Renal cortical epithelial cell (primary cell): ENCODE measurements at regions not wholly inside any gene's neighbourhood (a gene's known extent, or its start where the extent isn't known, plus 50 kb on each side); places are given as distances from the start of the nearest gene placed in this dataset.
A peak's percentile ranks its signal among the peaks of the same experiment; 100 is the strongest.

ENCODE experiments used
- DNase-seq: peaks from one replicate; pipeline ENCODE4 v3.0.0-alpha.2; 2011; ENCODE audit warnings: low read depth

- no peak for DNase-seq
Observed at GRCh38 chr5:167453246-167454030, 838.0 kb upstream of the WWC1 start.

GRCh38 chr5:167458412-167458811 lies 833.0 kb upstream of the WWC1 start:
- no peak for DNase-seq

GRCh38 chr5:167460449-167461020 lies 830.9 kb upstream of the WWC1 start:
- no peak for DNase-seq

DNA sequence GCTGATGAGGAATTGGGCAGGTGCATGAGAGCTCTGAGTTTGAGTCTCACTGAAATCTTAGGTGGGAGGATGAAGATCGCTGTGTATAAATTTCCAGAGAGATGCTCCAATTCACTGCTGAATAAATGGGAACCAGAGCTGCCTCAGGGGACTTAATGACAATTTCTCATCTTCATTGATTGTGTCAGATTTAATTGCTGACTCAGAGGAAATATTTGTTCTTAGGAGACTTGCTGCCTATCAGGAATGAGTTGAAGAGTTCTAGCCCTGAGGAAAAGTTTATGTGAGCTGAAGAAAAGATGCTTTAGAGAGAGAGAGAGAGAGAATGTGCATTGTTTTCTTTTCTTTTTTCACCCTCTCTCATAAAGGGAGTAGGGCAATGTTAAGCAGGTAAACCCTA lies 827.5 kb upstream of the WWC1 start:
- no peak for DNase-seq

DNA sequence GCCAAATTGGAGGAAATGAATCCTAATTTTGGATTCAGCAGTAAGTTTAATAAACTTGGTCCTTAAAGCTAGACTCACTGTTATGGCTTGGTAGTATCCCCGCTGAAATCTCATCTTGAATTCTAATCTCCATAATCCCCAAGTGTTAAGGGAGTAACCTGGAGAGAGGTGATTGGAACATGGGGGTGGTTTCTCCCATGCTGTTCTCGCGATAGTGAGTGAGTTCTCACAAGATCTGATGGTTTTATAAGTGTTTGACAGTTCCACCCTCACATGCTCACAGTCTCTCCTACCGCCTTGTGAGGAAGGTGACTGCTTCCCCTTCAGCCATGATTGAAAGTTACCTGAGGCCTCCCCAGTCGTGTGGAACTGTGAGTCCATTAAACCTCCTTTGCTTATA lies 824.5 kb upstream of the WWC1 start:
- no peak for DNase-seq

GRCh38 chr5:167472566-167473108 lies 818.8 kb upstream of the WWC1 start:
- DNase-seq: no peak

DNA sequence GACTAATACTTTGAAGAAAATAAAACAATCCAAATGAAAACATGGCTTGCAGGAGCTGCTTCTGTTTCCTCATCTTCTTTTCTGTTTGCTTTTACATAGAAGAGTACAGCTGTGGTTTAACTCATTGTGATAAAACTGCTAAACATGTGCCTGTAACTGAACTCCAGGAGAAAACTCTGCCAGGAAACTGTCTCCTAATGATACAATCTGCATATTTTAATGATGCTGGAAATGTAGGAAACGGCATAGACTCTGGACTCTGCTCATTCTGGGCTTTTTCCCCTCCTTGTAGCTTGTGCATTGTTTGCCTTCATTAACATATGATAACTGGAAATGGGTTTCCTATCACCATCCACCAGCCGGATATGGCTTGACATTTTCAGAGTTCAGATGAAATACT lies 813.3 kb upstream of the WWC1 start:
- DNase-seq: no peak

DNA sequence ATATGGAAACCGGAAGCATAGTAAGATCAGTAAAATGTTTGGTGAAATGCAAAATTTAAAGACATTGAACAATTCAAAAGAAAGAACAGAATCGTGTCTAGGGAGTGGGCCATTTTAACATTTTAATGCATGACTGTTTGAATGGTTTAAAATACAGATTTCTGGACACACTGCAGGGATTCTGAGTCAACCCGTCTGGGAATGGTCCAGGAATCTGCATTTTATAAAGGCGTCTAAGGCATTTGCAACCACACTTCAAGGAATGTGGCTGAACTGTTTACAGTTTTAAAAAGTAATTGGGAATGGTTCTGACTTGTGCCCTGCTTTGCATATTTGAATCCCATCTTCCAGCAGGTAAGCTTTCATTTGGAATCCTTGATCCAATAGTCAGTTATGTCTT lies 811.7 kb upstream of the WWC1 start:
- DNase-seq: no peak

DNA sequence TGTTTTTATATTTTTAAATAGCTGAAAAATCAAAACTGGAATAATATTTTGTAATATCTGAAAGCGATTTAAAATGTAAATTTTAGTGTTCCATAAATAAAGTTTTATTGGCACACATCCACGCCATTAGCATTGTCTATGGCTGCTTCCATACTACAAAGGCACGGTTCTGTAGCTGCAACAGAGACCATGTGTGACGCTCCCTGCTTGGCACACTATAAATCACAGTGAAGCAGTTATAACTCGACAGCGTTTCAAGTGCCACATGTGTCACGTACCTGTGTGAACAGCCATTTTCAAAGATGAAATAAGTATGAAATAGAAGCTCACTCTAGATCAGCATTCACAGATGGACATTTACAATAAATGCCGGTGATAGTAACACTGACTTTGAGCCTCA lies 810.1 kb upstream of the WWC1 start:
- DNase-seq: no peak

DNA sequence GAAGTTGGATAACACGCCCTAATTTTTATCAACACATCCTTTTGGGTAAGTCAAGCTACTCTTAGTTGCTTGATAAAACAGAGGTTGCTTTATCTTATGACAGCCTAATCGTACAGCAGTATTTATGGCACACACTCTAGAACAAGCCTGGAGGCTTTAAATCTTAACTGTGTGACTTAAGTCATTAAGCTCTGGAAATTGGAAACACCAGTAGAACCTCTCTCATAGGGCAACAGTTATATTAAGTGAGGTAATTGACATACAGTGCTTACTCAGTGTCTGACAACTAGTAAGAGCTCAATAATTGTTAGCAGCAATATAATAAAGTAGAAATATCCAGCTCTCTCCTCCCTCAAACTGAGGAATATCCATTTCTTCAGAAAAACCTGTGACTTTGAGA lies 808.9 kb upstream of the WWC1 start:
- DNase-seq: peak; percentile 25

GRCh38 chr5:167485061-167485774 lies 806.2 kb upstream of the WWC1 start:
- DNase-seq: no peak

- DNase-seq: peak; percentile 78
Observed at GRCh38 chr5:167488371-167488770, 803.1 kb upstream of the WWC1 start.

- DNase-seq: peak; percentile 76
Observed at GRCh38 chr5:167489202-167489601, 802.2 kb upstream of the WWC1 start.

DNA sequence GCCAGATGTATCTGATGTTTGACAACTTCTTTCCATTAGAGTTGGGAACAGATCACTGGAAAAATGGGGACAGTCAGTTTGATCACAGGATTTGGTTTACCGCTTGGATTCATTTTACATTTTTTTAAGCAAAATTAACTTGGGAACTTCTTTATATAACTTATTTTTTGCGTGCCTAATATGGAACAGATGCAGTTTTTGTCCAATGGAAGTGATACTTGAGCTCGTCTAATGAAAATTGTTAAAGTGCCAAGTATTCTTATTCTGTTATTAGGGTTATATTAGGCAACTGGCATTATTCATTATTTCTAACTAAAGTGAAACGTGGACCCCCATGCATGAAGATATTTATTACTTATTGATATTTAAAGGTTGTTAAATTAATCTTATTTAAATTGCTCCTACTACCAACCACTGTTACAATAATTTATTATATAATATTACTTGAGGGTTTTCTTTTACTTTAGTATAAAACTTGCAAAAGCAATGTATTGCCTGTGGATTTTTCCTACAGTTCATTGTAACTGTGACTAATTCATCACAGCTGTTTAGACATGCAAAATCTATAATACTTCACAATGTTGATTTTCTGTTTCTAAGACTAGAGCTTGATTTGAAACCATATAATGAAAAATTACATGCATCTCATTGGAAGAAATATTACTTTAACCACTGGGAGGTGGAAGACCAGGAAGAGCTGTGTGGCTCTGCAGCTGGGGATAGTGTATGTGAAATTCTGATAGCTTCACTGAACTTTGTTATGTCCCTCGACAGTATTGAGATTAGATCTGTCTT lies 787.3 kb upstream of the WWC1 start:
- no peak for DNase-seq

DNA sequence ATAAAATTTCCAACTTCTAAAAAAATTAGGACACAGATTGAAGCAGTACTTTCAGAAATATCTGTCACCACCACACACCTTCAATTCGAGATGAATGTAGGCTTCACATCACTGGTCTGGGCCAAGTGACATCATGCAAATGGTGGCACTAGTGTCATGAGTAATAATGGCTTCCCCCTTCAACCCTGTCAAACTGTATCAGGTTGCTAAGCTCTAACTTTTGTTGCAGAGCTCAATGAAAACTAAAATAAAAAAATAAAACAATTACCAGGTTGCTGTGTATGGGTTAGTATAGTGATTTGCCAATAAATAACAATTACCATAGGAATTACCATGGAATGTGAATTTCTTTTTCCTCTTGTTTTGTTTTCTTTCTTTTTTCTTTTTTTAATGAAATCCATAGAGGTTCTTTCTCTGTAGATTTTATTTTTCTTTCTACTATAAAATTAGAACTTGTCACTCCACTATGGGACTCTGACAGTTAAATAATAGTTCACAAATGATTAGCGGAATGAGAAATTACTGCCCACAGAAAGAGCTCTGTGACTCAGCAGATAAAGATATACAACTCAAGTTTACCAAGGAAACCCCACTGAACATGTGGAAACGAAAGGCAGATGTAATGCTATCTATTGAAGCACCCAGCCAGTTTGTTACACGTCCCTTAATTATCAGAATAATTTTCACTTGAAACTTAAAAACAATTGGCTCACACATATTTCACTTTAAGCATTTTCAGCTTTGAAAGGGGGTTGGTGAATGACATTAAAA lies 783.8 kb upstream of the WWC1 start:
- no peak for DNase-seq

DNA sequence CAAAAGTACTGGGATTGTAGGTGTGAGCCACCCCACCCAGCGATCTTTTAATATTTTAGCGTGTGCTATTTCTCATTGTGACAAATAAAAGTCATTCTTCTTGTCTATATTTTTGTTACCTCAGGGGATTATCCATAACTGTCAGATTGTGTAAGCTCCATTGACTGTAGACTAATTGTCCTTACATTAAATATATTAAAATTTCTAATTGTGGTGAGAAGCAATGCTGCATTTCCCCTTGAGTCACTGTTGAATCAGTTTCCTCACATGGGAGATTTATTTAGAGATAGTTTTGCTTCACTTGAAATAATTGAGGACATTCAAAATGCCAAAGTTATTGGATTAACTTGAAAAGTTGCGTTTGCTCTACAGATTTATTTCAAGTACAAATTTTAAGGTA lies 782.4 kb upstream of the WWC1 start:
- DNase-seq: no peak

GRCh38 chr5:167511276-167511675 lies 780.2 kb upstream of the WWC1 start:
- DNase-seq: no peak

DNA sequence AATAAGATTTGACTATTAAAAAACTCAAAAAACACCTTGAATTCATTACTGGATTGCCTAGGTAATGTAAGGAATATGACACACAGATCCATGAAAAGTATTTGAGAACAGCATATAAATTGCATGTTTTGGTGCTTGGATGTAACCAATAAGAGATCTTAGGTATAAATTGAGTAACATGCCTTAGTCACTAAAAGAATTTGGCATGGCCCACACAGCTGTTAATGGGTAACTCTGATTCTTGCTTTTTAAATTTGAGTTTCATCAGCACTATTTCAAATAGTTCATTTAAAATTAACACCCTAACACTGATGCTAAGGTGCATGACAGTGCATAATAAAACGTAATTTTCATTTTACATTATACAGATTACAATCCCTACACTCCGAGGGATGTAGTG lies 779.3 kb upstream of the WWC1 start:
- DNase-seq: peak; percentile 79

- DNase-seq: no peak
Observed at GRCh38 chr5:167513381-167513780, 778.1 kb upstream of the WWC1 start.

DNA sequence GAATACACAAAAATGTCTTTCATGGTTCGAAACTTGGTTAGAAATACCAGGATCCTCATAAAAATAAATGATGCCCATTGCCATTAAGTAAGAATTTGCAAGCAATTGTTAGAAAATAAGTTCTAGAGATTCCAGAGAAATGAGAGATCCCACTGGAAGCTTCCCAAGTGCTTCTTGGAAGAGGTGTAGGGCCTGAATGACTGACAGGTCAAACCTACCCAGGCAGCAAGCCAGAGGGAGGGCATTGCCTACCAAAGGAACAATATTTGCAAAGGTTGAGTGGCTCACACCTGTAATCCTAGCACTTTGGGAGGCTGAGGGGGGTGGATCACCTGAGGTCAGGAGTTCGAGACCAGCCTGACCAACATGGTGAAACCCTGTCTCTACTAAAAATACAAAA lies 777.0 kb upstream of the WWC1 start:
- DNase-seq: peak; percentile 49

DNA sequence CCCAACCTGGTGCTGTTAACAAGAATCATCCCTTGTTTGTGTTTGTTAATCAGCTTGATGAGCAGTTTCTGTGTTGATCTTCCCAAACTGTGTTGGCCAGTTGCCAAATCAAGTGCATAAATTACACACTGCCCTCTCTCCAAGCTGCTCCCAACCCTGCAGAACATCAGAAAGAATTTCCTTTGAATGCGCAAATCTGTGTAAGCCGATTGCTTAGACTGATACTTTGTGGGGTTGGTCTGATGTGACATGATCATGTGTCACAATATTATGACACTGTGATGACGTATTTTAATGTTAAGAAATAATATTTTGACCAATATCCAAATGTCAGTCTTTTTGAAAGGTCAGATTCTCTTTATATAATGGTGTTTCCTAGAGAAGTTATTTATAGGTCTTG lies 766.4 kb upstream of the WWC1 start:
- no peak for DNase-seq
